ENCODE measurements at regions not wholly inside any gene's neighbourhood (a gene's known extent, or its start where the extent isn't known, plus 50 kb on each side); places are given as distances from the start of the nearest gene placed in this dataset.

DNA sequence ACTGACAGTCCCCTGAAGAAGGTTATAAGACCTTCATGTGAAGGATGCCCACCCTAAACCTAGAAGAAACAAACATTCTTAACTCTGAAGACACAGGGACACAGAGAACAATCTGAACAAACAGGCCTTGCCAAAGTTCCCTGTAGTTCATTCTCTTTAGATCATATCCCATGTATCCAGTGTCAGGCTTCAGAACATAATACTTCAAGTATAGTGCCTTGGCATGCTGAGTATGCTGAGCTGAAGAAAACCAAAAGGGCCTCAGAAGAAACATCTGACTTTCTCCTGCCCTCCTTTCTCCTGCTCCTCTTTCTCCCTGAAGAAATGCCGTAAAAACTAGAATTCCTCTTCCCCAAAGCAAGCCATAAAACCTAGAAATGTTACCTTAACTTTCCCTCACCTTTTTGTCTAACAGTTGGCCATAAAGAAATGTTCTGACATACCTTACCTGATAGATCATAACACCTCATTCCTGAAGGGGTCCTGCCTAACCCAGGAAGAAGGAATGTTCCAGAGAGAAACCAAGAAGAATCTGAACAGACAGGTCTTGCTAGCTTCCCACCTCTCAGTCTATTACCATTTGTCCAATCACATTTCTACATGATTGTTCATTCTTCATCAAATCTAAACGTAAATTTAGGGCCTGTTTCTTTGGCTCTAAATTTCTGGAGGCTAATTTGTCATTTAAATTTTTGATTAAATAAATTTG is 160.1 kb upstream of the ZC3H15 start:
- TF ChIP-seq CTCF (IDR thresholded peaks at IDR 0.05) (no peak), POLR2A (IDR thresholded peaks at IDR 0.05) (no peak)
